Pons (tissue), 1 donor: ENCODE measurements at regions not wholly inside any gene's neighbourhood (a gene's known extent, or its start where the extent isn't known, plus 50 kb on each side); places are given as distances from the start of the nearest gene placed in this dataset.

Experiments used
- DNase-seq: peaks from one replicate; pipeline ENCODE4 v3.0.0-alpha.2; 2016; ENCODE audit warnings: low spot score

DNA sequence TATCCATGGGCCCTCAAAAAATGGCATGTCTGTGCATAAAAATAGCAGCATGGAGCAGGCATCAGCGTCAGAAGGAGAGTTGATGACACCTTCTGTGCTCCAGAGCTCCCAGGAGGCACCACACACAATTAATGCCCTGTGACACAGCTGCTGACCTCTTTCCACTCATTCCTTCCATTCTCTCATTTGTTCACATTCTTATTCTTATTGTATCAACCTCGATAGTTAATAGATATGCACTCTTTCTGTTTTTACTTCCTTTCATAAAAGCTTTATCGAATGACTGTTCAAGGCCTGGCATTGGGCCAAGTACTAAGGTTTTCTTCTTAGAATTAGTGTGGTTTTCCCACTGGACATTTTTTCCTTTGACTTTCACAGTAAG, 266.0 kb upstream of the MTNR1B start:
- no peak for DNase-seq

DNA sequence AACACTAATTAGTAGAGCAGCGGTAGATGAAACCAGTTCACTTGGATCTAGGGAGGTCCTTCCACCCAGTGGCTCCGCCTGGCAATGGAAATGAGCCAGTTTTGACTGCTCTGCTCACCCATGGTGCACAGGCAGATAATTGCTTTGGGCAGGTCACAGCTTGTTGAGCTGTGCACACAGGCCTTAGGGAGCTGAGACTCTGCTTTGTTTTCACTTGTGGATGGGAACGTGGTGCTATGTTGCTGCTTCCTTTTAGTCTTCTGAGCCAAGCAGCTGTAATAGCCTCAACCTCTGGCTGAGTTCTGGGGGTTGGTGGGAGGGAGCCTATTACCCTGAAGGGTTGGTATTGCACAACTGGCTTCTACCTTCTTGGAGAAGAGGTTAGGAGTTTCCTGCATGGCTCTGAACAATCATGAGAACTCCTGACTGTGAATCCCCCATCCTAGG, 262.3 kb upstream of the MTNR1B start:
- DNase-seq, result no peak

DNA sequence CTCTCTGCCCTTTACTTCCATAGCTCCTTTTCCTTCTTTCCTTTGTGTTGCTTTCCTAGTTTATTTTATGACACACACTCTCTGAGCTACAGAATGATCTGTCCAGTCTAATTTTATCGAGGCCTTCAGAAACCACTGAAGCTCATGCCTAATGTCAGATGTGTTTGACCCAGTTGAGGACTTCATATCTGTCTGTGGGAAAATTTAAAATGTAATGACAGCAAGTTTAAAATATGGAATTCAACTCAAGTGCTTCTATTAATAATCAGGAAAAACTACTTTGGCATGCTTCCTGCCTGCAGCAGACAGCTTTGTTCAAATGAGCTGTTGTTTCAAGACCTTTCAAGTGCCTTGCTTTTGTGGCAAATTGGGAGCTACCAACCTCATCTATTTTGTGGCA, 261.8 kb upstream of the MTNR1B start:
- no peak for DNase-seq

DNA sequence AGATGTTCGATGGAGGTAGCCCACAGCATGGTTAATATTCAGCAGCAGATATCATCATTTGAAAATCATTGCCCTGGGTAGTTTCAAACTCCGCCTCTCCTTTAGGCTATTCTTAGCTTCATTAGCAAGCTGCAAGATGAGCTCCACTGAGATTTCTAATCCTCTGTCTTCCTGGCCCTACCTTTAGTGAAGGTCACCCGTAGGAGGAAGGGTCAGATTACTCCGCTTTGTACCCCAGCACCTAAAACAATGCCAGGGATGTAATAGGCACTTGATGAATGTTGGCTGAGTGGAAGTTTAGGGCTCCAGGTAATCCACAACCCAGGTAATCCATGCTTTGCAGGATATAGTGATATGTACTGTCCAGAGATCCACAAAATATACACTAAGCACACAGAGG, 260.1 kb upstream of the MTNR1B start:
- DNase-seq, result no peak

DNA sequence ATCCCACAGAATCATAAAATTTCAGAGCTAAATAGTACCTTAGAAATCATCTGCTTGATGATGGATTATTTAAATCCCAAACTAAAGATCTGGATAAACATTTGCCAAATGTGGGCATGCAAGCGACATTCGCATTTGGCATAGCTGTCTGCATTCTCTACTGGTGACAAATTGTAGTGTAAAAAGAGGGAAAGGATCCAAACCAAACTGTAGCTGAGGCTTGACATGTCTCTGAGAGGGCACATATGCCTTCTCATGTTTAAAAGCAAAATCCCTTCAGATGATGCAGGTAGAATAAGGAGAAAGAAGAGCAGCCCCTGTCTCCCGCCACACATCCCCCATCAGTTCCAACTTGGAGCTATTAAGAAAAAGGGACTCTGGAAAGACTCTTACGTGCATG, 257.5 kb upstream of the MTNR1B start:
- no peak for DNase-seq

DNA sequence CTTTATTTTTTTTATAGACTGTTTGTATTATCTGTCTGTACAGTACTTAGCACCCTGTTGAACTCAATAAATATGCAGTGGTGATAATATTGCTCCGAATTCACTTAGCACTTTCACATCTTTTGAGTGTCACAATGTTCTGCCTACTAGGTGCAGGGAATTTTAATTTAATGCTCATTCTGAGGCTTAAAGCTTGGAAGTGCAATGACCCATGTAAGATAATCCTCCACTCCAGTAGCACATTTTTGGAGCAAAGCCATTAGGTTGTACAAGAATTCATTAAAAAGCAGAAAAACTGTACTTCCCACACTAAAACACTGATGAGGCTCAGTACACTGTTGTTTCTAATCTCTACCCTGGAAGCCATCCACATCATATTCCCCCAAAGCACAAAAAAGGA, 255.3 kb upstream of the MTNR1B start:
- DNase-seq, result no peak

DNA sequence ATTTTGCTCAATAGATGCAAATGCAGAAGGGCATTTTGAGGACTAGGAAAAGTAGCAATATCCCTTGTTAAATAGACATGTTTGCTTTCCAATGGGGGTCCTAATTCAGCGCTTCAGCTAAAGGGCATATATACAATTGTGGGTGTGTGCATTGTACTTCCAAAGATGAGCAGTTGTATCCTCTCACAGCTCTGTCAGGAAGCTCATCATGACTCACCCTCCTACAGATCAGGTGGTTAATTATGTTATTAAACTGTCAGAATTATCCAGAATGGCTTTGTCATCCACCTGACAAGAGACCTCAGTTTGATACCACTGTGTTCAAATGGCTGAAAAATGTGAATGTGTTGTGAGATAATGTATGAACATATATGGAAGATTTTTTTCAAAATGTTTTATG, 252.2 kb upstream of the MTNR1B start:
- no peak for DNase-seq

DNA sequence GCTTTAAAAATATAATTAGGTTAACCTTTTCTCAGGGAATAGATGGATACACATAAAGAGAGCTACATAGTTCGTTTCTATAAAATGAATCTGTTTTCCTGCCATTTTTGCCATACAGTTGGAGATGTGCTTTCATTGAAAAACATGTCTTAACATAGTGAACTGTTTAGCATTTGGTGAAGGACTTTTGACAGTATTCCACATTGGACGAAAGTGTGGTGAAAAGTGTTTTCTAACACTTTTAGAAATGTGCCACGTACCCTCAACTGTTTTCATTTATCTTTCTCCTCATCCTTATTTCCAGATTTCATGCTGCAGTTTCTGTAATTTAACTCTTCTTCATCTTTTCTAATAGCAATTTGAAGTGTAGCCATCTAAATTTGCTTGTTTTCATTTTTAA, 249.1 kb upstream of the MTNR1B start:
- DNase-seq, result no peak

DNA sequence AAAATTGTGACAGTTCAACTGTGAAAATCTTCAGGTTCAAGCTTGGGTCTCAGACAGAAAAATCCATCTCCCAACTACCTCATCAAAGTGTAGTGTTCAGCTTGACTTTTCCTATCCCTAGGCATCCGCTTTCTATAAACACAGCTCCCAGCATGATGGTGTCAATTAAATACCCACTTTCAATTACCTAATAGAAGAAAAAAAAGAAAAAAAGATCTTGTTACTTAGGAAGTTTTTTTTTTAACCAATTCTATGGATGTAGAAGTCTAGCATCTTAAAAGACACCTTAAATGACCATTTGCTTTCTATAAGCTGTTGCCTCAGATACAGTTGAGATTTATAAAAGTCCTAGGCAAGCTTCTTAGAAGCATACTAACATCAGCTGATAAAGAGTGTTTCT, 244.1 kb upstream of the MTNR1B start:
- DNase-seq, result no peak

DNA sequence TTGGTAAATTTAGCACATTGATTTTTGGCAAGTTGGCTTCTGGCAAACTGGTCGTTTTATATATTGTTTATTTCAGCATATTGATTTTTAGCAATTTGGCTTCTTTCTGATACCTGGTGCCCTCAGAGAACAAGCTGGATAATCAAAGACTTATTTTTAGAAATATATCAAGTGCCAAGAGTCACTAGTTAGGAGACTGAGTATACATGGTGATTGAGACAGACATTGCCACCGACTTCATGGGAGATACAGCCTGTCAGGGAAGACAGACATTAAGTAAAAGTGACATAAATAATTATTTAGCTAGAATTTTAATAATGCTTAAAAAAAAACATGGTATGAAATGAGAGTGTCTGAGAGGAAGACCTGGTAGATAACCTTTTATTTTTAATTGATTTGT, 242.3 kb upstream of the MTNR1B start:
- DNase-seq, result no peak

DNA sequence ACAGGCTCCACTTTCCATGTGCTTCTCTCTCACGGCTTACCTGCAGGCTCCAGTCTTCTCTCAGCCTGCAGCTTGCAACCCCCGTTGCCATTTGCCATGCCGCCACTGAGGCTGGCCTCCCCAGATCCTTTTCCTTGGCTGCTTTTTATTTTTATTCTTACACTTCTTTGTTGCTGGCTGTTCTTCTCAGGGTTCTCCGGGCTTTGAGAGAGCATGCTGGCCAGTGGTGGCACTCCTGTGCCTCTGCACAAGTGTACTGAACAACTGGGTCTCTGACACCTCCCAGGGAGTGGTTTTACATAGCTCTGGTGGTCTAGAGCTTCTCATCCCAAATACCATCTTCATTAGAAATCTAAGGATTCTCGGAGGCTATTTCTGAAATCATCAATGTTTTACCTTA, 241.7 kb upstream of the MTNR1B start:
- no peak for DNase-seq

DNA sequence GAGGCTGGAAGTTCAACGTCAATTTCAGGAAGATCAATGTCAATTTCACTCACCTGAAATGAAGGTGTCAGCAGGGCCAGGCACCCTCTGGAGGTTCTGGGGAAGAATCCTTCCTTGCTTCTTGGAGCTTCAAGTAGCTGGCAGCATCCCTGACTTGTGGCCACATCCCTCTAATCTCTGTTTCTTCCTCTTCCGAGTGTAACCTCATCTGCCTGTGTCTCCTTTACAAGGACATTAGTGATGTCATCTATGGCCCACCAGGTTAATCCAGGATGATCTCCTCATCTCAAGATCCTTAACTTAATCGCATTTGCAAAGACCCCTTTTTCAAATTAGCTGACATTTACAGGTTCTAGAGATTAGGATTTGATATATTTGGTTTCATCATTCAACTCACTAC, 240.8 kb upstream of the MTNR1B start:
- no peak for DNase-seq

DNA sequence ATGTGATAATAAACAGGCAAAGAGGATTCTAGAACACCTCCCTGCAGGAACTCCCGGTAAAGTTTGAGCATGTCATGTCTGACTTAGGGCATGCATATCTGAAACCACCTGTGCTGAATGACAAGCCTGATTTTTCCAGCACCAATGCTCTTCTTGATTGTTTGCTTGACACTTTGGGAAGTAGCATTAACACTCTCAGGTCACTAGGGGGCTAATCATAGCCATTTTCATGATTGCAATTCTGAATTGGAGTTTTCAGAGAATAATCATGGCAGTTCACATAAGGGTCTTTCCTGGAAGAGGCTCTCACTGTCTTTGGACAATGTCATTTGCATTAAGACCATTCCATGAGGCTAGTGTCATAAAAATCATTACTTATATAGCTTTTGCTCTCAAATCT, 234.4 kb upstream of the MTNR1B start:
- DNase-seq, result peak; percentile 9

DNA sequence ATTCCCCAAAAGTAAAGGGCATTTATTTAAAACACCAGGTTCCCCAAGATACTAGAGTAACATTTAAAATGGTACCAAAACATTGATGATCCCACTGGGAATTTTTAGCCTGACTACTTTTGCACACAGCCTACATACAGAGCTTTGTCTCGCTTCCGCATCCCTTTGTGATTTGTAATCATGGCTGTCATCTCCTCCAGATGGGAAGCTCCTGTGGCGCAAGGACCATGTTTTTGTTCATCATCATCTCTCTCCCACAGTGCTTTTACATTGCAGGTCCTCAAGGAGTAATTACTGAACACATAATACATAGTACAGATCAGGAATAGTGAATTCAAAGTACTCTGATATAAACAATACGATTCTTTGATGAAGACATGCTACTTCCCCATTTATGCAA, 231.2 kb upstream of the MTNR1B start:
- DNase-seq, result no peak

DNA sequence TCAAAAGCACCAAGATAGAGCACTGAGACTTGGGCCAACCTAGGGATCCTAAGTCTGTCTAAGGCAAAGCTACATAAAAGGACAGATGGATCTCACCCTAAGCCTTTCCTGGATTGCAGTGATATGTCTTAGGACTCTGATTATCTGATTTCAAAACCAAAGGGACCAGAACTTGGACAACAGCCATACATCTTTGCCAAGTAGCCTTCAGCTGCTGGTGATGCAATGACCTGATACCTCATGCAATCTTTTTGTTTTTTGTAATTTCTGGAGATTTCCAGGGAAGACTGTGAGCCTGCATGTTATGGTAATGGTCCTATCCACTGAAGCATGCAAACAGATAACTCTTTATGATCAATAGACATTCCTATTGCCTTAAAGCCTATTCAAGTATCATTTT, 230.4 kb upstream of the MTNR1B start:
- no peak for DNase-seq

DNA sequence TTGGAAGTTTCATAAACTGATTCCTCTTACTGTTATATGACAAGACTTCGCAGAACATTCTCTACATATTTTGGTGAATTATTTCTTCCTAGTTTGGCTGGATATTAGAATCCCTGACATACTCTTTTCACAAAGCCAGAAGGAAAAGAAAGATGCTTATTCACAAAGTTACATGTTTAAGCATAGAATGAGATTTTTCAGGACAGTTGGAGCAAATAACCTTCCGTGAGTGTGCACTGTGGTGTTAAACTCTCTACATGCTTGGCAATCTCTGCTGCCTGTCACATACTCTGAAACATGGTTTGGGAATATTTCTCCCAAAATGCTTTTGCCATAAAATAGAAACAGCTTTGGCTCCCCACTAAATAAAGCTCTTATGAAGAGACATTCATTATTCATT, 230.0 kb upstream of the MTNR1B start:
- DNase-seq, result no peak

DNA sequence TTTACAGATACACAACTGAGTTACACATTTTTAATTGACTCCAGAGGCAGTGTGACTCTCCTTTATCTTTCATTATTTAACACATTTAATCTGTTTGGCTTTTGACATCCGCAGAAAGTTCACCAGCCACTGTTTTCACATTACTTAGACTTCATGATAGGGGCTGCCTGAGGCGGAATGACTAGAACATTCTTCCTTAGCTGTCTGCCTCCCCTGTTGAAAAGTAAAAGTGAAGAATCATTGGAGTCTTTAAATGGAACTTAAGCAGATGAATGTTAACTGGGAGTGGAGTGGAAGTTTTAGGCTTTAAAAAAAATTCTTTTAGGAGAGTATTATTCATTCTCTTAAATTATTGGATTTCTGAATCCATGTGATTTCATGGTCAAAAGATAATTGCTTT, 229.2 kb upstream of the MTNR1B start:
- no peak for DNase-seq

DNA sequence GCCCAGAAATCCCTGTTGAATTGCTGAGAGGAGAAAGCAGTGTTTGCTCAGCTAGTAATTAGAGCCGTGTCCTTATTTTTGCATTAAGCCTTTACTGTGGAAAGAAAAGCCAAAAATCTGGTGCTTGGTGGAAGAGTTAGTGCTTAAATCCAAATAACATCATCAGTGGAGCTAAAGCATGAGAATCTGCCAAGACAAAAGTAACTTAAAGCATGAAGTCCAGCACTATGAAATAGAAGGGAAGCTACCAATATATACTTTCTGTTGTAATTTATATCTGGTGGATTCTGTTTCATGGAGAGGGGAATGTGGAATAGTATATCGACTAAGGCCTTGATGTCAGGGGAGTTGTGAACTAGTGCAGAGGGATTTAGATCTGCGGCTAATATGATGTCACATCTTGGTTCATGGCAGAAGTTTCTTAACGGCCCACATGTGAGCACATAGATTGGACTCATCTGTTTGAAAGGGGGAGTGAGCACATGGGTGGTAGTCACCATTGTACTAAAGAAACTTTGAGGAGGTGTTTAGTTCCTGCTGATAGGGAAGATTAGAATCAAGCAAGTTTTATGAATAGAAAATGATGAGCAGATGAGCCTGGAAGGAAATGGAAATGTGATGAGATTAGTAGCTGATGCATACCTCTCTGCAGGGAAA, 224.4 kb upstream of the MTNR1B start:
- DNase-seq, result no peak

DNA sequence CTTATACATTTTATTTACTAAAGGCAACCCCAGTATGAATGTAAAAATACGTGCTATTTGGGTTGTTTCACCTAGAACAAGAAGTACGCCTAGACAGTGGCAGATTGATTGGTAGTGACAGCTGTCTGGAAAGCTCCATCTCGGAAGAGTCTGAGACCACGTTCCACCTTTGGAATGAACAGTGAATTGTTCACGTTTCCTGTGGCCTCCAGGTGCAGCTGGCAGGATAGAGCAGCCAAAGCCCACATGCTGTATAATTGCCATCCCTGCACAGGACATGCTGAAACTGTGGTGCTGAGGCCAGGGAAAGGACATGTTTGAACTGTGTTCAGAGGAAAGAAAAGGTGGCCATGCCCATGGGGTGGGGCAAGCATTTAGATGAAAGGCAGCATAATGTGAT, 218.7 kb upstream of the MTNR1B start:
- DNase-seq, result no peak

DNA sequence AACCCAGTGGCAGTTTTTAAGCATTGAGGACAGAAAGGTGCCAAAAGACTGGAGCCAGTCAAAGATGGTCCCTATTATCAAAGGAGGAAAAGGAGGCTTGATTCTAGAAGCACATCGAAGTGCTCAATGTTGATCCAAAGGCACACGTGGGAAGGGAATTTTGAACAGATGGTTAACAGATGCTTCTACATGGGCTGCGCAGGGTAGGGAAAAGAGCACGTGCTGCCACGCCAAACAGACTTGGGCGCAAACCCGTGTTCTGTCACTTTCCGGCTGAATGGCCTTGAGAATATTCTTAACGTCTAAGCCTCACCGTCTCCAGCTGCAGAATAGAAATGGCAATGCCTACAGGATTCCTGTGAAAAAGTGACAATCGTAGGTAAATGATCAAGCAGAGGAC, 217.9 kb upstream of the MTNR1B start:
- no peak for DNase-seq

DNA sequence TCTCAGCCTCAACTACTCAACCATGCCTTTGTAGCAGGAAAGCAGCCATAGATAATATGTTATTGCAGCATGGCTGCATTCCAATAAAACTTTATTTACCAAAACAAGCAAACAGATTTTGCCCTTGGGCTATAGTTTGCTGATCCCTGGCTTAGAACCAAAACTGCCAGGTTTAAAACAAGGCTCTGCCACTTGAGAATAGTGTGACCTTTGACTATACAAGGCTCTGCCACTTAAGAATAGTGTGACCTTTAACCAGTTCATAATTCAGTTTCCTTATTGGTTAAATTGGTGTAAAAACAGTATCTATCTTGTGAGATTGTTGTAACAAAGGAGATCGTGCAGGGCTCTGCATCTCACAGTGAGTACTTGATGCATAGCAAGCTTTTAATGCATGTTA, 217.3 kb upstream of the MTNR1B start:
- no peak for DNase-seq

DNA sequence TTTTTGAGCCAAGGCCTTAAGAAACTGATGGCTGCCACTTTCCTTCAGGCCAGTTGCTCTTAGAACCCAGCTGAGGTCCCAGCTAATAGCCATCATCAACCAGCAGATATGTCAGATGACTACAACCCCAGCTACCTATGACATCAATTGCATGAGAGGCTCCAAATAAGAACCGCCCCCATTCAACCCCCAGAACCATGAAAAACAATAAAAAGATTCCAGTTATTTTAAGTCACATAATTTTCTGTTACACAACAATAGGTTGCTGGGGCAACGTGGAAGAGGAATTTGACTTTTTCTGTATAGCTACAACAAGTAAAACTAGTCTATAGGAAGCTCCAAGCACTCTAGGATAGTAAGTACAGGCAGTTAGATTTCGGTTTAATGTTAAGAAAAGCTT, 216.3 kb upstream of the MTNR1B start:
- no peak for DNase-seq

DNA sequence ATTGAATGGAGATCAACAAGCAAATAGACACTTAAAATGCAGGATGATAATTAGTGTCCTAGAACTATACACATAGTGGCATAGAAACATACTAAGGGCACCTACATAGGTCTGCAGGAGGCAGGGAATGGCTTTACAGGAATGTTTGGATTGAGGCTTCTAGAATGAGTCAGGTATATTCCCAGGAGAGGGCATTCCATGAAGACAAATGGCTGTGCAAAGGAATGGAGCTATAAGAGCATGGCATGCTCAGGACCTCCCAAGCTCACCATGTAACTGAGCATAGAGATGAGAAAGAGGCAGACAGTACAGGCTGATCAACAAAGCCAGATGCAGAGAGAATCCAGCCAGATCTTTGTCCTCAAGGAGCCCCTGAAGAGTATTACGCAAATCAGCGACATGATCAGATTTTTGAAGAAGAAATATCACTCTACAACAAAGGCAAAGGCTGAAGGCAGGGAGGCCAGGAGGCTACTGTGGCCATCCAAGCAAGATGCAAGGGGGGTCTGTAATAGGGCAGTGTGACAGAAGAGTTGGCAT, 211.1 kb upstream of the MTNR1B start:
- no peak for DNase-seq

DNA sequence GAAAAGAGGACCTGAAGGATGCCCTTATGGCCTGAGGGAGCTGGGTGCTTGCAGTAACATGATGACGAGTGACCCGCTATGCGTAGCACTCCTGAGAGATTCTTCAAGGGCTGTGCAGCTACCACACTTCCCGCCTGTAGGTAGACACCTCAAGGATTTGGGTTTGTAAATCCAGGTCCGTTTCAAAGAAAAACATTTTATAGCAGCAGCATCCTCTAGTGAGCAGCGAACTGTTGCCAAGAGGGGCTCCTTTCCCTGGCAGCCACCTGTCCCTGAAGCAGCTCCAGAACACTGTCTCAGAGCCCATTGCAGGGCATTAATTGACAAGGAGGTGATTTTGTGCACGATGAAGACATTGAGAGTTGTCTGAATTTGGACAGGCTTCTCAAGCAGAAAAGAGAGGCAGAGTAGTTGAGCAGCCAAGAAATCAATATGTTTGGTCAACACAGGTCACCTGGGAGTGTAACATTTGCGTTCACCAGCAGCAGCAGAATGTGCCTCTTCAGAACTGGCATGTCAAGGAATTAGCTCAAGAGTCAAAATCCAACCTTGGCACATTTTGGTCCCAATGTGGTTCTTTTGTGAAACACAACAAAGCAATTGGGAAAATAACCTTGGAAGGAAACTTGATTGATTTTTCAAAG, 209.8 kb upstream of the MTNR1B start:
- DNase-seq, result no peak
